MCF 10A (cell line): ENCODE measurements at regions not wholly inside any gene's neighbourhood (a gene's known extent, or its start where the extent isn't known, plus 50 kb on each side); places are given as distances from the start of the nearest gene placed in this dataset.
A peak's percentile ranks its signal among the peaks of the same experiment; 100 is the strongest.

ENCODE experiments used
- BruUV-seq: library from RNA; stranded (reverse); fragments of 400-500 nt; replicated peaks from 2 replicates; lab custom pipeline; 2021; lab: Mats Ljungman, UMichigan
- CTCF ChIA-PET: fragments of 300-600 bp; sonication (Branson Sonifier 250); formaldehyde crosslinking; extraction: SDS; loops from one replicate; lab custom pipeline; 2021; ENCODE audit warnings: antibody characterized with exemption, inconsistent platforms; lab: Yijun Ruan, JAX
- POLR2A ChIA-PET: fragments of 300-600, 350-650 bp; sonication (Branson Sonifier 250); formaldehyde crosslinking; extraction: SDS; loops from one replicate; lab custom pipeline; 2020; ENCODE audit warnings: antibody characterized with exemption, inconsistent platforms; lab: Yijun Ruan, JAX
- DNase-seq: peaks from one replicate; pipeline ENCODE4 v3.0.0-alpha.2; 2018; ENCODE audit not compliant: unreplicated experiment
- H3K27ac Mint-ChIP-seq: one replicate; pipeline ENCODE4 v1.8.0; 2022; ENCODE audit warnings: mild to moderate bottlenecking, low read depth, mixed read lengths; ENCODE audit not compliant: unreplicated experiment
- H3K27me3 Mint-ChIP-seq: one replicate; pipeline ENCODE4 v1.8.0; 2022; ENCODE audit warnings: mixed read lengths; ENCODE audit not compliant: insufficient read depth, unreplicated experiment
- H3K36me3 Mint-ChIP-seq: one replicate; pipeline ENCODE4 v1.8.0; 2022; ENCODE audit warnings: mild to moderate bottlenecking, moderate library complexity, mixed read lengths; ENCODE audit not compliant: insufficient read depth, unreplicated experiment
- H3K4me1 Mint-ChIP-seq: one replicate; pipeline ENCODE4 v1.8.0; 2022; ENCODE audit warnings: mixed read lengths; ENCODE audit not compliant: insufficient read depth, unreplicated experiment
- H3K4me3 Mint-ChIP-seq: one replicate; pipeline ENCODE4 v1.8.0; 2022; ENCODE audit warnings: mild to moderate bottlenecking, moderate library complexity, mixed read lengths; ENCODE audit not compliant: unreplicated experiment
- H3K9me3 Mint-ChIP-seq: one replicate; pipeline ENCODE4 v1.8.0; 2022; ENCODE audit warnings: mixed read lengths; ENCODE audit not compliant: unreplicated experiment
- intact Hi-C: fragments of 100-400 bp; cut with micrococcal nuclease; formaldehyde crosslinking; loops from 2 replicates; pipeline ENCODE4 v1.14.1; 2022
- TF ChIP-seq, protein P1 (sequence below): fragments of 200-600 bp; IDR thresholded peaks from one replicate; pipeline ENCODE4 v1.8.0; 2022; ENCODE audit warnings: antibody characterized with exemption, mild to moderate bottlenecking; ENCODE audit not compliant: unreplicated experiment

GRCh38 chr7:45447296-45447695 lies 126.9 kb upstream of the ADCY1 start:
- CTCF ChIA-PET: no interaction called here
- intact Hi-C loops: no loop called here
- no peak for DNase-seq

DNA sequence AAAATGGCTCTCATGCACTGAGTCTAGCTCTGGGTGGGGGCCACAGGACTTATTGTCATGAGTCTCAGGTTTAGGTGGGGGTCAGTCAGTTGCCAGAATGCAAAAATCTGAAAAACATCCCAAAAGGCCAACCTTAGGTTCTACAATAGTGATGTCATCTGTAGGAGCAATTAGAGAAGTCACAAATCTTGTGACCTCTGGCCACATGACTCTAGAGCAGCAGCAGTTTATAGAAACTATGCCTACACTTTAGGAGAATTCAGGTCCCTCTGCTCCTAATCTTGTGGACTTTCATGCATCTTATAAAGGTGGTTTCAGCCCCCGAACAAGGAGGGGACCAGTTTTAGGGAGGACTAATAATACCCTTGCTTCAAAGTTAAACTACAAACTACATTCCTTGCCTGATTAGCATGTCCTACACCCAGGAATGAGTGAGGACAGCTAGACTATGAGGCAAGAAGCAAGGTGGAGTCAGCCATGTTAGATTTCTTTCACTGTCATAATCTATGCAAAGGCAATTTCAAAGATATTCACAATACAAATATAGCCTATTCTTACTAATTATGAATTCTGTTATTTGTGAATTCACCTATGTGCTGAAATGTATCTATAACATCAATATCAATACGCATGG lies 123.5 kb upstream of the ADCY1 start:
- Mint-ChIP-seq H3K9me3 (peaks cover 11% of the 10 kb centered on the region), H3K36me3 (no peaks in the 10 kb centered on the region), H3K4me1 (peaks cover 32% of the 10 kb centered on the region), H3K27ac (no peak overlapping the region), H3K27me3 (no peaks in the 10 kb centered on the region), H3K4me3 (no peak overlapping the region)
- no TSS peak for BruUV-seq
- ChIA-PET CTCF (no interaction called here), POLR2A (no interaction called here)
- intact Hi-C loops: no loop called here
- TF ChIP-seq, protein P1, sequence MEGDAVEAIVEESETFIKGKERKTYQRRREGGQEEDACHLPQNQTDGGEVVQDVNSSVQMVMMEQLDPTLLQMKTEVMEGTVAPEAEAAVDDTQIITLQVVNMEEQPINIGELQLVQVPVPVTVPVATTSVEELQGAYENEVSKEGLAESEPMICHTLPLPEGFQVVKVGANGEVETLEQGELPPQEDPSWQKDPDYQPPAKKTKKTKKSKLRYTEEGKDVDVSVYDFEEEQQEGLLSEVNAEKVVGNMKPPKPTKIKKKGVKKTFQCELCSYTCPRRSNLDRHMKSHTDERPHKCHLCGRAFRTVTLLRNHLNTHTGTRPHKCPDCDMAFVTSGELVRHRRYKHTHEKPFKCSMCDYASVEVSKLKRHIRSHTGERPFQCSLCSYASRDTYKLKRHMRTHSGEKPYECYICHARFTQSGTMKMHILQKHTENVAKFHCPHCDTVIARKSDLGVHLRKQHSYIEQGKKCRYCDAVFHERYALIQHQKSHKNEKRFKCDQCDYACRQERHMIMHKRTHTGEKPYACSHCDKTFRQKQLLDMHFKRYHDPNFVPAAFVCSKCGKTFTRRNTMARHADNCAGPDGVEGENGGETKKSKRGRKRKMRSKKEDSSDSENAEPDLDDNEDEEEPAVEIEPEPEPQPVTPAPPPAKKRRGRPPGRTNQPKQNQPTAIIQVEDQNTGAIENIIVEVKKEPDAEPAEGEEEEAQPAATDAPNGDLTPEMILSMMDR: no peak
- DNase-seq: no peak

More at GRCh38 chr7:45447296-45447695, 126.9 kb upstream of the ADCY1 start:
- H3K36me3 Mint-ChIP-seq: no peaks in the 10 kb centered on the region
- H3K4me3 Mint-ChIP-seq: no peak overlapping the region
- peaks cover 31% of the 10 kb centered on the region for H3K4me1 Mint-ChIP-seq
- POLR2A ChIA-PET: interaction anchor here (0.7 to 1.0 kb wide), 2 partner anchors 11 to 343 kb away, joined by 3 to 4 read pairs; no protein-coding TSS in a partner anchor
- H3K9me3 Mint-ChIP-seq: peaks cover 11% of the 10 kb centered on the region
- no TSS peak for BruUV-seq
- H3K27ac Mint-ChIP-seq: peak overlapping the region; percentile 37
- TF ChIP-seq, protein P1: no peak
- H3K27me3 Mint-ChIP-seq: no peaks in the 10 kb centered on the region

GRCh38 chr7:45451342-45452035 lies 122.7 kb upstream of the ADCY1 start:
- Mint-ChIP-seq H3K27ac (no peak overlapping the region), H3K9me3 (peaks cover 11% of the 10 kb centered on the region), H3K27me3 (no peaks in the 10 kb centered on the region), H3K36me3 (no peaks in the 10 kb centered on the region), H3K4me3 (no peak overlapping the region), H3K4me1 (peaks cover 26% of the 10 kb centered on the region)
- ChIA-PET POLR2A (interaction anchor here (0.7 kb wide), 1 partner anchor 17 kb away, joined by 3 read pairs; no protein-coding TSS in a partner anchor), CTCF (no interaction called here)
- TF ChIP-seq, protein P1: no peak
- DNase-seq: peak; percentile 17
- intact Hi-C loops: no loop called here
- no TSS peak for BruUV-seq

DNA sequence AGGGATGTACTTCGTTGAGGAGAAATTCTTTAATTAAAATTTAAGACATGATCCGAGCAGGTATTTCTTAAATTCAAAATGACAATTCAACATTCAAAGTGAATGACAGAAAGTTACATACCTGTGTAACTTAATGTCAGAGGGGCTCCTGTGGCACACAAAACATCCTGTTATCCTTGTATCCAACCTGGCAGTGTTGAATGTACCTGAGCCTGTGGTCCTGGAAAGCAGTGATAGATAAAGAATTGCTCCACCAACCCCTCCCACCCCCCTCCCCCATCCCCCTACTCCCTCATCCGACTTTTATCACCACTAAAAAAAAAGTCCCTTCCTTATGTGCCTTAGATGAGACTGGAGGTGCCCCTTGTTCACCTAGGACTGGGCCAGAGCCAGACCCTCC lies 119.4 kb upstream of the ADCY1 start:
- Mint-ChIP-seq H3K27me3 (peaks cover 12% of the 10 kb centered on the region), H3K4me1 (peaks cover 13% of the 10 kb centered on the region), H3K4me3 (no peak overlapping the region), H3K27ac (no peak overlapping the region), H3K36me3 (no peaks in the 10 kb centered on the region), H3K9me3 (no peaks in the 10 kb centered on the region)
- no peak for DNase-seq
- no TSS peak for BruUV-seq
- CTCF ChIA-PET: no interaction called here
- TF ChIP-seq, protein P1: no peak
- intact Hi-C loops: no loop called here
- POLR2A ChIA-PET: no interaction called here
